Astrocyte (in vitro differentiated cells and primary cell): ENCODE measurements at regions not wholly inside any gene's neighbourhood (a gene's known extent, or its start where the extent isn't known, plus 50 kb on each side); places are given as distances from the start of the nearest gene placed in this dataset.

ENCODE experiments used
- DNase-seq: peaks from one replicate; pipeline ENCODE4 v3.0.0-alpha.2; 2010; ENCODE audit warnings: low read depth
- FAIRE-seq: peaks from 2 replicates; lab custom pipeline; 2011; peaks lifted over from hg19 to GRCh38; lab: Jason Lieb, UNC
- H2AFZ ChIP-seq: 2 replicates; pipeline ENCODE4 v1.6.0; 2012; ENCODE audit warnings: low read depth, low read length, inconsistent platforms
- H3K27ac ChIP-seq: 2 replicates; pipeline ENCODE4 v1.5.1; 2011; ENCODE audit warnings: low read depth, low read length, inconsistent platforms
- H3K27me3 ChIP-seq: 2 replicates; pipeline ENCODE4 v1.6.0; 2011; ENCODE audit warnings: low read length, inconsistent platforms; ENCODE audit not compliant: insufficient read depth
- H3K36me3 ChIP-seq: 2 replicates; pipeline ENCODE4 v1.5.1; 2011; ENCODE audit warnings: low read length, inconsistent platforms; ENCODE audit not compliant: insufficient read depth
- H3K4me1 ChIP-seq: 2 replicates; pipeline ENCODE4 v1.5.1; 2011; ENCODE audit warnings: low read length, inconsistent platforms; ENCODE audit not compliant: insufficient read depth
- H3K4me2 ChIP-seq: 2 replicates; pipeline ENCODE4 v1.6.0; 2012; ENCODE audit warnings: low read length, inconsistent platforms
- H3K4me3 ChIP-seq: 2 replicates; pipeline ENCODE4 v1.5.1; 2011; ENCODE audit warnings: low read depth, mild to moderate bottlenecking, low read length, inconsistent platforms; ENCODE audit not compliant: insufficient read depth
- H3K79me2 ChIP-seq: 2 replicates; pipeline ENCODE4 v1.6.0; 2012; ENCODE audit warnings: mild to moderate bottlenecking, low read length, inconsistent platforms; ENCODE audit not compliant: insufficient read depth
- H3K9ac ChIP-seq: 2 replicates; pipeline ENCODE4 v1.6.0; 2012; ENCODE audit warnings: mild to moderate bottlenecking, low read length, inconsistent platforms
- H3K9me3 ChIP-seq: 2 replicates; pipeline ENCODE4 v1.5.1; 2012; ENCODE audit warnings: low read depth, mild to moderate bottlenecking, low read length, inconsistent platforms; ENCODE audit not compliant: insufficient read depth
- H4K20me1 ChIP-seq: 2 replicates; pipeline ENCODE4 v1.6.0; 2012; ENCODE audit warnings: low read length, inconsistent platforms; ENCODE audit not compliant: insufficient read depth
- H3K27ac Mint-ChIP-seq: one replicate; pipeline ENCODE4 v1.8.0; 2021; ENCODE audit warnings: mild to moderate bottlenecking, mixed read lengths; ENCODE audit not compliant: unreplicated experiment
- H3K27me3 Mint-ChIP-seq: one replicate; pipeline ENCODE4 v1.8.0; 2021; ENCODE audit warnings: low read depth, mixed read lengths; ENCODE audit not compliant: unreplicated experiment
- H3K36me3 Mint-ChIP-seq: one replicate; pipeline ENCODE4 v1.8.0; 2021; ENCODE audit warnings: low read depth, mixed read lengths; ENCODE audit not compliant: unreplicated experiment
- H3K4me1 Mint-ChIP-seq: one replicate; pipeline ENCODE4 v1.8.0; 2021; ENCODE audit warnings: low read depth, mixed read lengths; ENCODE audit not compliant: unreplicated experiment
- H3K4me3 Mint-ChIP-seq: one replicate; pipeline ENCODE4 v1.8.0; 2021; ENCODE audit warnings: mild to moderate bottlenecking, moderate library complexity, mixed read lengths; ENCODE audit not compliant: unreplicated experiment
- H3K9me3 Mint-ChIP-seq: one replicate; pipeline ENCODE4 v1.8.0; 2021; ENCODE audit warnings: mild to moderate bottlenecking, mixed read lengths; ENCODE audit not compliant: unreplicated experiment
- EZH2 ChIP-seq: IDR thresholded peaks from 2 replicates; pipeline ENCODE4 v1.6.1; 2012; ENCODE audit warnings: mild to moderate bottlenecking, low read length, inconsistent platforms; ENCODE audit not compliant: insufficient read depth
- TF ChIP-seq, protein P1 (sequence below): IDR thresholded peaks from 2 replicates; pipeline ENCODE4 v1.5.1; 2011; ENCODE audit warnings: low read depth, mild to moderate bottlenecking, inconsistent platforms, low read length, moderate library complexity; ENCODE audit not compliant: insufficient read depth

DNA sequence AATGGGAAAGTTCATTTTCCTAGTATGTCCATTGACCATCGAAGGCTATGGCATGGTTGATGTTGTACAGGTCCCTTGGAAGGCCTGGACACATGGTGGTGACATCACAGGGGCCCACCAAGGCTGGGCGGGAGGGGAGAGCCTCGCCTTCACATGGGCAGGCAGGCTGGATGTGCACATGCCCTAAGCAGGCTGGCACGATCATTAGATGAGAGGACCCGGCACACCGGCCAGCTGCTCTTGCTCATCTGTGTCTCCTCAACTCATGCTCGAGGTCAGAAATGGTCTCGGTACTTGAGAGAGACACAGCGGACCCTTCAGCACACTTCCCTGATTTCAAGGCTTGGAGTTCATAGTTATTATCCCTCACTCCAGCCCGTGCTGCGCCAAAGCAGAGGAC is 416.9 kb upstream of the ZFHX3 start:
- no peak for FAIRE-seq

DNA sequence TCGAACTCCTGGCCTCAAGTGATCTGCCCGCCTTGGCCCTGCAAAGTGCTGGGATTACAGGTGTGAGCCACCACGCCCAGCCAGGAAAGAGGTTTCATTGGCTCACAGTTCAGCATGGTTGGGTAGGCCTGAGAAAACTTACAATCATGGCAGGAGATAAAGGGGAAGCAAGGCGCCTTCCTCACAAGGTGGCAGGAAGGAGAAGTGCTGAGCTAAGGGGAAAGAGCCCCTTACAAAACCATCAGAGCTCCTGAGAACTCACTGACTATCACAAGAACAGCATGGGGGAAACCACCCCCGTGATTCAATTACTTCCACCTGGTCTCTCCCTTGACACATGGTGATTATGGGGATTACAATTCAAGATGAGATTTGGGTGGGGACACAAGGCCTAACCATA is 411.7 kb upstream of the ZFHX3 start:
- no peak overlapping the region for H3K27ac ChIP-seq
- DNase-seq (no peak), FAIRE-seq (no peak)
- H4K20me1 ChIP-seq: no peaks in the 10 kb centered on the region
- H3K79me2 ChIP-seq: no peaks in the 10 kb centered on the region
- no peak for TF ChIP-seq EZH2
- TF ChIP-seq, protein P1, sequence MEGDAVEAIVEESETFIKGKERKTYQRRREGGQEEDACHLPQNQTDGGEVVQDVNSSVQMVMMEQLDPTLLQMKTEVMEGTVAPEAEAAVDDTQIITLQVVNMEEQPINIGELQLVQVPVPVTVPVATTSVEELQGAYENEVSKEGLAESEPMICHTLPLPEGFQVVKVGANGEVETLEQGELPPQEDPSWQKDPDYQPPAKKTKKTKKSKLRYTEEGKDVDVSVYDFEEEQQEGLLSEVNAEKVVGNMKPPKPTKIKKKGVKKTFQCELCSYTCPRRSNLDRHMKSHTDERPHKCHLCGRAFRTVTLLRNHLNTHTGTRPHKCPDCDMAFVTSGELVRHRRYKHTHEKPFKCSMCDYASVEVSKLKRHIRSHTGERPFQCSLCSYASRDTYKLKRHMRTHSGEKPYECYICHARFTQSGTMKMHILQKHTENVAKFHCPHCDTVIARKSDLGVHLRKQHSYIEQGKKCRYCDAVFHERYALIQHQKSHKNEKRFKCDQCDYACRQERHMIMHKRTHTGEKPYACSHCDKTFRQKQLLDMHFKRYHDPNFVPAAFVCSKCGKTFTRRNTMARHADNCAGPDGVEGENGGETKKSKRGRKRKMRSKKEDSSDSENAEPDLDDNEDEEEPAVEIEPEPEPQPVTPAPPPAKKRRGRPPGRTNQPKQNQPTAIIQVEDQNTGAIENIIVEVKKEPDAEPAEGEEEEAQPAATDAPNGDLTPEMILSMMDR: no peak
- Mint-ChIP-seq H3K4me3 (no peak overlapping the region), H3K4me1 (no peaks in the 10 kb centered on the region), H3K36me3 (no peaks in the 10 kb centered on the region), H3K27me3 (peaks cover 2% of the 10 kb centered on the region), H3K27ac (no peak overlapping the region), H3K9me3 (peaks cover 17% of the 10 kb centered on the region)
- H3K36me3 ChIP-seq: no peaks in the 10 kb centered on the region
- H3K9ac ChIP-seq: no peak overlapping the region
- H2AFZ ChIP-seq: no peak overlapping the region
- no peaks in the 10 kb centered on the region for H3K4me1 ChIP-seq
- no peak overlapping the region for H3K4me2 ChIP-seq
- no peak overlapping the region for H3K4me3 ChIP-seq
- no peaks in the 10 kb centered on the region for H3K27me3 ChIP-seq
- H3K9me3 ChIP-seq: no peaks in the 10 kb centered on the region

More for the DNA sequence above, 416.9 kb upstream of the ZFHX3 start:
- H3K27me3 Mint-ChIP-seq: peaks cover 20% of the 10 kb centered on the region
- no peak for DNase-seq
- Histone ChIP-seq H3K4me1 (no peaks in the 10 kb centered on the region), H3K9ac (no peak overlapping the region), H3K27ac (no peak overlapping the region), H3K4me3 (no peak overlapping the region), H3K36me3 (no peaks in the 10 kb centered on the region), H2AFZ (no peak overlapping the region), H4K20me1 (no peaks in the 10 kb centered on the region), H3K9me3 (peaks cover 4% of the 10 kb centered on the region), H3K4me2 (no peak overlapping the region), H3K79me2 (no peaks in the 10 kb centered on the region), H3K27me3 (no peaks in the 10 kb centered on the region)
- H3K36me3 Mint-ChIP-seq: no peaks in the 10 kb centered on the region
- TF ChIP-seq, protein P1: no peak
- TF ChIP-seq EZH2: no peak
- H3K4me1 Mint-ChIP-seq: no peaks in the 10 kb centered on the region
- no peak overlapping the region for H3K27ac Mint-ChIP-seq
- H3K4me3 Mint-ChIP-seq: no peak overlapping the region
- peaks cover 11% of the 10 kb centered on the region for H3K9me3 Mint-ChIP-seq

DNA sequence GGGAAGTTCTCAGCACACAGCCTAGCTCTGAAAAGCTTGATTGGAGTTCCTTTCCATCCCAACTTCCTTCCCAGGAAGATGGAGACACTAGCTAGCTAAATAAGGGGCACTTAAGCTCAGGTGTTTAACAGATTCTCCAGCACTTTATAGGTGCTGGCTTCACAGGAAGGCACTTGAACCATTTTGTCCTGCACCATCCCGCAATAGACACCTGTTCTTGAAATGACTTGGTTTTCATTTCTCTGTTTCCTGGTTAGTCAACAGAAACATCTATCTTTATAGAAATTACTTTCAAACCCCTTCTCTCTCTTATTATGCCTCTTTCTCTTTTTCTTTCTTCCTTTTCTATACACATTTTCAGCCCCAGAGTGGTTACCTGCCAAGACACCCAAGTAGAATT is 409.9 kb upstream of the ZFHX3 start:
- no peak overlapping the region for H3K4me3 Mint-ChIP-seq
- no peaks in the 10 kb centered on the region for H3K36me3 ChIP-seq
- H2AFZ ChIP-seq: no peak overlapping the region
- FAIRE-seq (no peak), DNase-seq (no peak)
- no peak overlapping the region for H3K4me2 ChIP-seq
- no peak overlapping the region for H3K9ac ChIP-seq
- H4K20me1 ChIP-seq: no peaks in the 10 kb centered on the region
- H3K27me3 Mint-ChIP-seq: no peaks in the 10 kb centered on the region
- no peak for TF ChIP-seq EZH2
- TF ChIP-seq, protein P1: no peak
- no peak overlapping the region for H3K4me3 ChIP-seq
- no peaks in the 10 kb centered on the region for H3K4me1 Mint-ChIP-seq
- no peaks in the 10 kb centered on the region for H3K4me1 ChIP-seq
- H3K79me2 ChIP-seq: no peaks in the 10 kb centered on the region
- H3K36me3 Mint-ChIP-seq: no peaks in the 10 kb centered on the region
- H3K9me3 ChIP-seq: no peaks in the 10 kb centered on the region
- H3K27ac ChIP-seq: no peak overlapping the region
- no peak overlapping the region for H3K27ac Mint-ChIP-seq
- H3K27me3 ChIP-seq: no peaks in the 10 kb centered on the region
- peaks cover 20% of the 10 kb centered on the region for H3K9me3 Mint-ChIP-seq
